ENCODE measurements at regions not wholly inside any gene's neighbourhood (a gene's known extent, or its start where the extent isn't known, plus 50 kb on each side); places are given as distances from the start of the nearest gene placed in this dataset.
A peak's percentile ranks its signal among the peaks of the same experiment; 100 is the strongest.

DNA sequence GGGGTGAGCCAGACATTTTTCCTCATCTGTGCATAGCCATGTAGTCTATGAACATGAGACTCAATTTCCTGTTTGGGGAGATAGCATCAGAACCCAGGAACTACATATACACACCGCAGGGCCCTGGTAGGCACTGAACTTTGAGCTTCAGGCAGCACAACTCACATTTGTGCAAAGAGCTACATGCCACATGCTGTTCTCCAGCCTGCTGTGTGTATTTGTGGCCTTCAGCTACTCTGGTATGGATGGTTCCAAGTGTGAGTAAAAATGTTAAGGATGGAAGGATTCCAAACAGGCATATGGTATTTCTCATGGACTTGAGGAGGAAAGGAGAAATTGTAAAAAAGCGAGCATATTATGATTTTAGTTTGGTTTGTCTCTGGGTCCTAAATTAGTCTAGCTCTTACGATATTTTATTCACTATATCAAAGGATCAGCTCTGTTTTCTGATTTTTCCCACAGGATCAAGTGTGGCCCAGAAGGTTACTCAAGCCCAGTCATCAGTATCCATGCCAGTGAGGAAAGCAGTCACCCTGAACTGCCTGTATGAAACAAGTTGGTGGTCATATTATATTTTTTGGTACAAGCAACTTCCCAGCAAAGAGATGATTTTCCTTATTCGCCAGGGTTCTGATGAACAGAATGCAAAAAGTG lies 422.4 kb upstream of the OR4E1 start:
- Histone ChIP-seq H3K4me3 (replicated peaks in 1 of 3; ENCODE audit: insufficient read depth in 1 of 3, low read depth in 2 of 3, low read length in 3 of 3) (no peak overlapping the region), H3K27ac (ENCODE audit: extremely low read length, insufficient read depth, low read length) (no peak overlapping the region), H3K36me3 (replicated peaks in 1 of 2; ENCODE audit: control insufficient read depth in 1 of 2, insufficient read depth in 2 of 2, low read length in 2 of 2) (no peaks in the 10 kb centered on the region), H3K9me3 (ENCODE audit: low read length) (no peaks in the 10 kb centered on the region), H4K20me1 (ENCODE audit: insufficient read depth, low read length) (no peaks in the 10 kb centered on the region), H3K79me2 (ENCODE audit: insufficient read depth, low read length) (no peaks in the 10 kb centered on the region), H3K9ac (ENCODE audit: insufficient read depth, low read depth, low read length) (no peak overlapping the region), H3K4me2 (ENCODE audit: low read depth, low read length) (no peak overlapping the region), H3K27me3 (ENCODE audit: control insufficient read depth in 1 of 2, insufficient read depth in 2 of 2, low read length in 2 of 2) (no peaks in the 10 kb centered on the region), H3K4me1 (ENCODE audit: insufficient read depth, low read length) (no peaks in the 10 kb centered on the region), H2AFZ (ENCODE audit: low read length) (no peak overlapping the region)
- FAIRE-seq: no peak
- 4% methylated on average over 4 of the region's 4 CpGs for WGBS (ENCODE audit: low lambda C conversion rate)
- CTCF ChIA-PET (ENCODE audit: low intra/inter-chr PET ratio, low total read pairs): no interaction called here
- intact Hi-C loops (cut with micrococcal nuclease; ENCODE audit: unreplicated experiment): no loop called here
- in situ Hi-C loops (cut with HindIII; ENCODE audit: extremely low pct_ligation_motif_present, low pct_unique_long_range_greater_than_20kb): no loop called here
- no TSS peak for BruUV-seq (replicated peaks)
- peak; percentile 36; the same call in 2 of the 3 replicates for ATAC-seq
- DNase-seq (ENCODE audit: low spot score): peak; percentile 29
- POLR2A ChIA-PET: no interaction called here
- TF ChIP-seq HES4 (CRISPR knock-in tag; IDR thresholded peaks at IDR 0.05; ENCODE audit: borderline replicate concordance) (no peak), ZNF678 (CRISPR knock-in tag; IDR thresholded peaks at IDR 0.05) (no peak), MED8 (CRISPR knock-in tag; IDR thresholded peaks at IDR 0.05; ENCODE audit: insufficient replicate concordance) (no peak), SIX4 (CRISPR knock-in tag; IDR thresholded peaks at IDR 0.05) (no peak), RFX5 (IDR thresholded peaks at IDR 0.05; ENCODE audit: low read depth, low read length) (peak; percentile 35; the same call in 1 of the 2 replicates), ZNF121 (CRISPR knock-in tag; IDR thresholded peaks at IDR 0.05) (no peak), ZNF7 (CRISPR knock-in tag; IDR thresholded peaks at IDR 0.05) (peak; percentile 22; the same call in 1 of the 2 replicates), GABPA (IDR thresholded peaks at IDR 0.05; ENCODE audit: low read depth, low read length) (no peak), GABPA (CRISPR knock-in tag; IDR thresholded peaks at IDR 0.05; ENCODE audit: low read depth) (no peak), ZNF556 (CRISPR knock-in tag; IDR thresholded peaks at IDR 0.05; ENCODE audit: borderline replicate concordance) (no peak), ZNF720 (CRISPR knock-in tag; IDR thresholded peaks at IDR 0.05) (no peak), RXRA (CRISPR knock-in tag; IDR thresholded peaks at IDR 0.05) (no peak), PAF1 (CRISPR knock-in tag; IDR thresholded peaks at IDR 0.05) (no peak), POLR2A (IDR thresholded peaks at IDR 0.05; ENCODE audit: insufficient read depth in 1 of 2, low read depth in 2 of 2, low read length in 2 of 2) (no peak), AGO2 (optimal IDR thresholded peaks at IDR 0.05; ENCODE audit: low read depth, low read length) (no peak), TOPORS (CRISPR knock-in tag; IDR thresholded peaks at IDR 0.05) (no peak)
- TF ChIP-seq, protein P1, sequence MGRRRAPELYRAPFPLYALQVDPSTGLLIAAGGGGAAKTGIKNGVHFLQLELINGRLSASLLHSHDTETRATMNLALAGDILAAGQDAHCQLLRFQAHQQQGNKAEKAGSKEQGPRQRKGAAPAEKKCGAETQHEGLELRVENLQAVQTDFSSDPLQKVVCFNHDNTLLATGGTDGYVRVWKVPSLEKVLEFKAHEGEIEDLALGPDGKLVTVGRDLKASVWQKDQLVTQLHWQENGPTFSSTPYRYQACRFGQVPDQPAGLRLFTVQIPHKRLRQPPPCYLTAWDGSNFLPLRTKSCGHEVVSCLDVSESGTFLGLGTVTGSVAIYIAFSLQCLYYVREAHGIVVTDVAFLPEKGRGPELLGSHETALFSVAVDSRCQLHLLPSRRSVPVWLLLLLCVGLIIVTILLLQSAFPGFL (CRISPR knock-in tag; IDR thresholded peaks at IDR 0.05): no peak
- TF ChIP-seq, protein P2, sequence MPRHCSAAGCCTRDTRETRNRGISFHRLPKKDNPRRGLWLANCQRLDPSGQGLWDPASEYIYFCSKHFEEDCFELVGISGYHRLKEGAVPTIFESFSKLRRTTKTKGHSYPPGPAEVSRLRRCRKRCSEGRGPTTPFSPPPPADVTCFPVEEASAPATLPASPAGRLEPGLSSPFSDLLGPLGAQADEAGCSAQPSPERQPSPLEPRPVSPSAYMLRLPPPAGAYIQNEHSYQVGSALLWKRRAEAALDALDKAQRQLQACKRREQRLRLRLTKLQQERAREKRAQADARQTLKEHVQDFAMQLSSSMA (CRISPR knock-in tag; IDR thresholded peaks at IDR 0.05): no peak

Data from HepG2 (cell line).